ENCODE measurements at regions not wholly inside any gene's neighbourhood (a gene's known extent, or its start where the extent isn't known, plus 50 kb on each side); places are given as distances from the start of the nearest gene placed in this dataset.

DNA sequence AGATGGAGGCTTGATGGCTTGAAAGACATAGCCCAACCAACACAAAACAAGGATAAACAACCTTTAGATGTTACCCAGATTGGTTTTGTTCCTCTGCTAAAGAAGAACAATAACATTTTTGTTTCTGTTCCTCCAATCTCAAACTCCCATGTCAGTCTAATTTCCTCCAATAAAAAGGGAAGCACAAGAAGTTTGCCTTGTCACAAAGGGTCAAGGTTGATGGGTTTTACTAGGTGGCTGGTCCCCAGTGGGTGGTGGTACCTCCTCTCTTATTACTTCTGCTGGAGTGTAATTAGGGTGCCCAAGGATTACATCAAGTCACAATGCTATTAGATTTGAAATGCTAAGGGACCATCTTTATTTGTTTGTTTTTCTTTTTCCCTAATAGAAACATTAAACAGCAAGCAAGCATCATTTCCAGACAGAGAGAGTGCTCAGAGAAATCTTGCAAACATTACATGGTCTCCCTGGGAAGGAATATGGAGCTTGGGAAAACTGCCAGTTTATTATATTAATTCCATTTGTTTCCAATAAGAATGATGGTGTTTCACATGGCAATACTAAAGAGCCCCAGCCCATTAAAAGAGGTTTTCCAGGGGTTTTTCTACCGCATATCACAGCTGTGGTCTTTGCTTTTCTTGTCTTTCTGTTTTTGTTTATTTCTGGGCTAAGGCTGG, 78.3 kb upstream of the AOAH start:
- no peak for DNase-seq (ENCODE audit: low read depth)
- TF ChIP-seq, protein P1, sequence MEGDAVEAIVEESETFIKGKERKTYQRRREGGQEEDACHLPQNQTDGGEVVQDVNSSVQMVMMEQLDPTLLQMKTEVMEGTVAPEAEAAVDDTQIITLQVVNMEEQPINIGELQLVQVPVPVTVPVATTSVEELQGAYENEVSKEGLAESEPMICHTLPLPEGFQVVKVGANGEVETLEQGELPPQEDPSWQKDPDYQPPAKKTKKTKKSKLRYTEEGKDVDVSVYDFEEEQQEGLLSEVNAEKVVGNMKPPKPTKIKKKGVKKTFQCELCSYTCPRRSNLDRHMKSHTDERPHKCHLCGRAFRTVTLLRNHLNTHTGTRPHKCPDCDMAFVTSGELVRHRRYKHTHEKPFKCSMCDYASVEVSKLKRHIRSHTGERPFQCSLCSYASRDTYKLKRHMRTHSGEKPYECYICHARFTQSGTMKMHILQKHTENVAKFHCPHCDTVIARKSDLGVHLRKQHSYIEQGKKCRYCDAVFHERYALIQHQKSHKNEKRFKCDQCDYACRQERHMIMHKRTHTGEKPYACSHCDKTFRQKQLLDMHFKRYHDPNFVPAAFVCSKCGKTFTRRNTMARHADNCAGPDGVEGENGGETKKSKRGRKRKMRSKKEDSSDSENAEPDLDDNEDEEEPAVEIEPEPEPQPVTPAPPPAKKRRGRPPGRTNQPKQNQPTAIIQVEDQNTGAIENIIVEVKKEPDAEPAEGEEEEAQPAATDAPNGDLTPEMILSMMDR (conservative IDR thresholded peaks at IDR 0.05; ENCODE audit: low read depth, low read length), result no peak
- H3K4me3 ChIP-seq (ENCODE audit: low read depth, low read length), result no peak overlapping the region

DNA sequence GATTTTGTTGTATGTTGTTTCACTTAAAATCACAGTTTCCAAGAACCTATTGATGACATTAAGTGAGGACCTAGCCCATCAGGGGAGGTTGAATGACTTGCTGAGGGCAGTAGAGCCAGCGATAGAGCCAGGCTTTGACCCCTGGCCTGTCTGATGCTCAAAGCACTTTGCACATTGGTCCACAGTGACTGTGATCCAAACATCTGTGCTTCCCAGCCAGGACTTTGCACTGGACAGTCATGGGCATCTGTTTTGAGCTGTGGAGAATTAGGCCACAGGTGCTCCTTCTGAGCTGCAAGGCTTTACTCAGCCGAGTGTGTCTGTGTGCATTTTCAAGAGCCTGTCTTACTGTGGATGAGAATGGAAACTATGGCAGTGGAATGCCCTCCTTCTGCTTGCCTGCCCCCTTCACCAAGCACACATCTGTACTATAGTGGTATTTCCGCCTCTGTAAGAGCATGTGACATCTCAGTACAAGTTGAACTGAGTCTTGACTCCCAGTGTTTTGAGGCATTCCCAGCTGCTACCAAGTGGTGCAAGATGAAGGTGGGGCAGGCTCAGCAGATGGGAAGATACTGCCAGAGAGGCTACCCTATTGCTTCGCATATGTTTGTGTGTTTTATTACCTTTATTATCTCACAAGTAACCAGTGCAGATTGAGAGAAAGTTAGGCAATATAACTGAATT, 72.7 kb upstream of the AOAH start:
- DNase-seq (ENCODE audit: low read depth), result no peak
- TF ChIP-seq, protein P1 (conservative IDR thresholded peaks at IDR 0.05; ENCODE audit: low read depth, low read length), result no peak

DNA sequence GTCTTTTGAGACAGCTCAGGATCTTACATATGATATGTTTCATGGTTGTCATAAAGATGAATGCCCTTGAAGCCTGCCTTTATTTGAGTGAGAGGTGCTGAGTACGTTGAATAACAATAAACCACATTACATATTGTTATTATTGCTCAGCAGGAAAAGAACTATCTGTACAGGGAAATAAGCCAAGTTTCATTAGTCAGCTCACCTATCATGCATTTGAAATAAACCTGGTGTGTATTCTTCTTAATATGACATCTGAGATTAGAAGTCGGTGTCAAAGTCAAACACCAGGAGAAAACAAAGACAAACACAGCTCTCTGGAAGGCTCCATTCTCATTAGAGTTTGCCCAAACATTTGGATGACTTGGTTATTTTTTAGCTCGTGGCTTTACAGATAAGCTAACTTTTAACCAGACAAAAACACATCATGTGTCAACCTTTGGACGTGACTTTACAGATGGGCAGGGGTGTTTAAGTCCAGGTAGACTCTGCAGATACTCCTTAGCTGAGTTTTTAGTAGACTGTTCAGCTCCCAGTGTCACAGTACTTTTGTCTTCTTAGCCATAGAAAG, 71.2 kb upstream of the AOAH start:
- TF ChIP-seq, protein P1 (conservative IDR thresholded peaks at IDR 0.05; ENCODE audit: low read depth, low read length), result no peak
- no peak overlapping the region for H3K4me3 ChIP-seq (ENCODE audit: low read depth, low read length)
- DNase-seq (ENCODE audit: low read depth), result no peak

More for the DNA sequence above, 72.7 kb upstream of the AOAH start:
- H3K4me3 ChIP-seq (ENCODE audit: low read depth, low read length), result no peak overlapping the region

DNA sequence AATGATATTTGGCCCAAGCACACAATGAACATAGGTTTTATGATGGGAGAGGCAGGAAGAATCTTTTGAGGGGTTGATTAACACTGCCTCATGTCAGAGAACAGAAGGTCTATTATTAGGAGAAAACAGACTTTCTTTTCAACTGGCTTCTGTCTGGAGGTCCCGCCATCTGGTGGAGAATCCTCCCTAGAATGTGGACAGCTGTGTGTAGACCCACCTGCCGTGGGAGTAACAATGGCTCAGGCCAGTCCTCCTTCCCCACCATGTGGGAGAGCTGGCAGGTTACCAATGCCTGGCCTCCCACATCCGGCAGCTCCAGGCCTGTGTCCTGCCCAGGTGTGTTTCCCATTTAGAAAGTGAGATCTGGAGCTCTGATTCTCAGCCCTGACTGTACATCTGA, 70.4 kb upstream of the AOAH start:
- H3K4me3 ChIP-seq (ENCODE audit: low read depth, low read length), result no peak overlapping the region
- no peak for DNase-seq (ENCODE audit: low read depth)
- TF ChIP-seq, protein P1 (conservative IDR thresholded peaks at IDR 0.05; ENCODE audit: low read depth, low read length), result peak; percentile 7

DNA sequence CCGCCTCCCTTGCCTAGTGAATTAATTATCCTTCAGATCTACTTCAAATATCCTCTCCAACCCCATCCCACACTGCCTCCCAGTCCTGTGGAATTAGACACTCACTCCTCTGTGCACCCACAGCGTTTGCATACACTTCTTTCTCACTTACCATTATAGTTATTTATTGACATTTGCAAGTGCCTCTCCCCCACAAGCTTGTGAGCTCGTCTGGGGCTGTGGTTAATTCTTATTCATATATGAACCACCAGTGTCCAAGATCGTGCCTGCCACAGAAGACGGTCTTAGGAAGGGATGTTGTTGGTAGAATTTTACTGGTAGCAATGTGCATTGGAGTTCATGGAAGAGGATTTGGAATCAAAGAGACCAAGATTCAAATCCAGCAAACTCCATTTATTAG, 68.1 kb upstream of the AOAH start:
- DNase-seq (ENCODE audit: low read depth), result no peak
- H3K4me3 ChIP-seq (ENCODE audit: low read depth, low read length), result no peak overlapping the region
- TF ChIP-seq, protein P1 (conservative IDR thresholded peaks at IDR 0.05; ENCODE audit: low read depth, low read length), result no peak

DNA sequence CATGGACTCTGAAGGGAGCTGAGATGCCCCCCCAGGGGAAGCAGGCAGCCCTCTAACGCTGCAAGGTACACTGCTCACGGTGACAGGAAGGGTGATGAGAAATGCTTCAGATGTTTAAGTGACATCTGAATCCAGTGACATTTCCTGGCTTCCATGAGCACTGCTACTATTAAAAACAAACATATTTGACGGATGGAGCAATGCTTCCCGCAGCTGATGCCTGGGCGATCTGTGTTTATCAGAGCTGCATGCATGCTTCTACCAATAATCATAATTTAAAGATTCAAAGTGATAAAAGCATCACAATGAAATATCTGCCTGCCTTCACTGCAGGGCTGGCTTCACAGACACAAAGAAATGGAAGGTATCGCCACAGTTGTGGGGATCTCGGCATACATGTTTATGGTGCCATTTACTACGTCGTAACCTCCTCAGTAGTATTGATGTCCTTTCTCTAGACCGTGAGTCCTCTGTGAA, 66.1 kb upstream of the AOAH start:
- TF ChIP-seq, protein P1 (conservative IDR thresholded peaks at IDR 0.05; ENCODE audit: low read depth, low read length), result no peak
- no peak overlapping the region for H3K4me3 ChIP-seq (ENCODE audit: low read depth, low read length)
- DNase-seq (ENCODE audit: low read depth), result peak; percentile 12

Data from choroid plexus epithelial cell (primary cell).